ENCODE measurements at regions not wholly inside any gene's neighbourhood (a gene's known extent, or its start where the extent isn't known, plus 50 kb on each side); places are given as distances from the start of the nearest gene placed in this dataset.

DNA sequence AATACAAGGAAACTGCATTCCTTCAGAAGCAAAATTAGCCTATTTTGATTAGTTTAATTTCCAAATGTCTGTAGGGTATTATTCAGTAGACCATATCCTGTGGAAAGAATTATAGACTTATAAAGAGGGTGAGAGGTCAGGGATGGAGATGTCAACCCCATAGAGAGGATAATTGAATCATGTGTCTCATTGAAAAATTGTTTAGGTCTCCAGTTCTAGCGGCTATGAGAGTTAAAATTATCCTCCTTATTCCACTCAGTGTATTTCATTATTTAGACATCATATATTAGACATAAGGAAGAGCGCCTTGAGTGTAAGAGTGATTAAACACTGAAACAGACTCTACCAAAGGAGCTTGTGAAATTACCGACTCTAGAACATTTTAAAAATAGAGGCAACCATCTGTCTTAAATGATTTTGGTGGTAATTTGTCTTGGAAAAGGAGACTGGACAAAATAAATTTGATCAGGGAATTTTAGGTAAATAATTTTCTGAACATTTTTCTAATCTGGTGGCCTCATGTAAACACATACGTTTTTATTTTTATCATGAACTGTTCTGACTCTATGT is 654.4 kb upstream of the TENM3 start:
- no peak for DNase-seq

DNA sequence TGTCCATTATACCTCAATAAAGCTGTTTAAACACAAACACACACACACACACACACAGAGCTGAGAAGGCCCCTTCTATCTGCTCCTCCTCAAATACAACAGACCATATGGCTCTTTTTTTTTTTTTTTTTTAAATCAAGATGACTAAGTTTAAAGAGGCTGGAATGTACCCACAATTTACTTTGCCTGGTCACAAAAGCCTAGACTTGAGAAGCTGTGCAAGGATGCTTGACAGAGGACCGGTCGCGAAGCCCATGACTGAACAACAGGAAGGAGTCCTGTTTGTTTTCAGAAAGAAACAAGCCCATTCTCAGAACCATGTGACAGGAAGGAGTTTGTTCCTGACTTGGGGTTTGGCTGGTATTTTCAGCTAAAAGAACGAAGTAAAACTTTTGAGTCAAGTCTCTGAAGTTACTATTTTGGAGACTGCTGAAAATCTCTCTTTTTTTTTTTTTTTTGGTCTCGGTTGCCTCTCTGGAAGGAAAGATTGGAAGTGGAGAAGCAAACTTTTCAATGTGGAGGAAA is 650.9 kb upstream of the TENM3 start:
- no peak for DNase-seq

DNA sequence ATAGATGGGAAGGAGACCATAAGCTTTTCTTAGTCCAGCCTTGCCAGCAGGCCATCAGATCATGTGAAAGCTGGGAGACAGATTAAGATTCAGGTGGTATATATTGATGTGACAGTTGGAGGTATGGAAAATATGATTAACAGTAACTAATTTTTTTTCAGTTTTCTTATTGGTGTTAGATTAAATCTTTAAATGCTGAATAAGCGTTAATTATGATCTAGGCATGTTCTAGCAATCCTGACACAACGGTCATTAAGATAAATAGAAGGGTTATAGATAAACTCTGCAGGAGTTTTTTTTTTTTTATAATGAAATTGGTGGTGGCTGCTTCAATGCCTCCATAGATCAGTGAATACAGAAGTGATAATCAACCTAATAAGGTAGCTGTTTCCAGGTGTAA is 649.5 kb upstream of the TENM3 start:
- DNase-seq, result no peak

DNA sequence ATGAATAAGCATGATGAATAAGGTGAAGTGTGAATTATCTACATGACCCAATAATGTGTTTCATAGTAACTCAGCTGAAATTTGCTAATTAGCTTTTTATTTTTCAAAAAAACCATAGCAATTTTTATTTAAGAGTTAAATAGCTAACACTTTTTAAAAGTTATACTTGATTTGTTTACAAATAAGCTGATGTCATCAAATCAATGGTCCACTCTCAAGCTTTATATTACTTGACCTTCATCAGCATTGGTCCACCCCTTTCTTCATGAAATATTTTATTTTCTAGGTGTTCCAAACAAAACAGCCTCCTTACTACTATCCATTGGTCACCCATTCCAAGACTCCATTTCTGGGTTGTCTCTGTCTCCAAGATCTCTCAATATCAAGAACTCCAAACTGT is 649.0 kb upstream of the TENM3 start:
- DNase-seq, result no peak

DNA sequence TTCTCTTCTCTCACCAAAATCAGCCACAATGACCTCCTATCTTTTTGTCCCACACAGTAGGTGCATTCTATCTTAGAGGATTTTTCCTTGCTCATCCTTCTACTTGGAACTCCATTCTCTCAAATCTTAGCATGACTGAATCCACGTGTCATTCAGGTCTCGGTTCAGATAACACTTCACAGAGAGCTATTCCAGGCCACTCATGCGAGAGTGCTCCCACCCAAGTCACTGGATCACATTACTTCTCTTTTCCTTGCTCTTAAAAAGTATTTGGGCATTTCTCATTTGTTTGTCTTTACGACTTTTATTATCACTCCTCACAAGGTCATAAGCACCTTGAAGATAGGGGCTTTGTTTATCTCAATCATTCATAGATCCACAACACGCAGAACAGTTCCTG is 647.5 kb upstream of the TENM3 start:
- DNase-seq, result no peak

DNA sequence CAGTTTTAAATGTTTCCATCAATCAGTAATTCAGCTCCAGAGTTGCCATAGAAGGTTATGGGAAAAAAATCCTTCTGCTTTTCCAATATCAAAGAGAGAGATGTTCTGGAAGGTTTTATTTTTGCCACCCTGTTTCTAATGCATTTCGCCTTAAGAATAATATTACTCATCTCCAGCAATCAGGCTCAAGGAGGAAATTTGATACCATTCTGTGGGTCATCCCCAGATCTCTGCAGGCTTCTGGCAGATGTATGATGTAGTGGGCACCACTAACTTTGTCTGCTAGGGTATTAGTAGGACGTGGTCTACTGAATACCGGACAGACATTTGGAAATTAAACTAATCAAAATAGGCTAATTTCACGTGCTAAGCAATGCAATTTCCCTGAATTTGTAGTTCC is 645.4 kb upstream of the TENM3 start:
- no peak for DNase-seq

DNA sequence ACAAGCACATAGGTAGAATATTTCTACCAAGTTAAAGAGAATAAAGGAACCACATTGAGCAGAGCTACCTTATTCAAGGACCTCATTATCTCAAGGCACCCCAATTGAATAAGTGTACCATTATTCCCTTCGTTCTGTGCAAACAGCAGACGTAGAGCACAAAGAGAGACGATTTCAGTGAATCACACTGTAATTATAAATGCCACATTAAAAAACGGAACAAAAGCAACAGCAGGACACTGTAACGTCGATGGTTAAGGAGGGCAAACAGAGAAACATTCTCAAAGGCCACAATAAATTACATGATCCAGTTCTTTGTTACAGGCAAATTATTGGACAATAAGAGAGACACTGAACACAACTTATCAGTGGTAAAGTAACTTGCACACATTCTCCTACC is 644.1 kb upstream of the TENM3 start:
- DNase-seq, result no peak

DNA sequence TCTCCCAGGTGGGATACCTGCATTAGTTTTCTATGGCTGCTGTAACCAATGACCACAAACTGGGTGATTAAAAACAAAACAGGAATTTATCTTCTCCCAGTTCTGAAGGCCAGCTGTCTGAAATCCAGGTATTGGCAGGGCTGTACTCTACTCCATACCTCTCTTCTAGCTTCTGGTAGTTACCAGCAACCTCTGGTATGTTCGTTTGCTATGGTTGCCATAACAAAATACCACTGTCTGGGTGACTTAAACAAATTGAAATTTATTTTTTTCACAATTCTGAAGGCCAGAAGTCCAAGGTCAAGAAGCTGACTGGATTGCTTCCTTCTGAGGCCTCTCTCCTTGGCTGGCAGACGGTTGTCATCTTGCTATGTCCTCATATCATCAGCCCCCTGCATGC is 642.1 kb upstream of the TENM3 start:
- no peak for DNase-seq

DNA sequence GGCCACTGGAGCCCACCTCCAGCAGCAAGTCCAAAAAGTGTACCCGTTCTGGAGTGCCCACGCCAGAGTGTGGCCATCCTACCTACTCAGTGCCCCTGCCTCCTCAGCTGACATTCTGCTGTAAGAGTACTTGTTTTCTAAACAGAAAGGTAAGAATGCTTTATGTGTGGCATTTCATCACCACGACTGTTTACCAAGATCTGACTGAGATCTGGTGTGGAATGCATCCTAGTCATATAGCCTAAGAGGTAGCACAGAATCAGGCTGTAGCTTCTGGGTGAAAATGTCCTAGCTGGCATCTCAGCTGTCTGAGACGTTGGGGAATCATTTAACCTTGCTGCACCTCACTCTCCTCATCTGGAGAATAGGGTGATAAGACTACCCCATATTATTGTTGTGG is 638.7 kb upstream of the TENM3 start:
- no peak for DNase-seq

DNA sequence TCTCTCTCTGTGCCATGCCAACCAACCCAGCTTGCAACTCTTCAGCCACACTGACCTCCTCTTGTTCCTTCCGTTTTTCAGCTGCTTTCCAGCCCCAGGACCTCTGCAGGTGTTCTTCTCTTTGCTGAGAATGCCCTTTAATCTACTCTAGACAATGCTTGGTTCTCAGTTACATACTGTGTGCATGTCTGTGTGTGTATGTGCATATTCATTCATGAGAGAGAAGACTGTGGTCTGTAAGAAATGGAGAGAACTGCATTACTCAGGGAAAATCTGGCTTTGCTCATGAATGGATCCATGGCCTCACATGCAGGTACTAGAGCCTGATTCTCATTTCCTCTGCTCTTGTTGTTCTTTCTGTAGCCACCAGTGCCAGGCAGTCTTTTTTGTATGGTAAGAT is 636.9 kb upstream of the TENM3 start:
- no peak for DNase-seq

DNA sequence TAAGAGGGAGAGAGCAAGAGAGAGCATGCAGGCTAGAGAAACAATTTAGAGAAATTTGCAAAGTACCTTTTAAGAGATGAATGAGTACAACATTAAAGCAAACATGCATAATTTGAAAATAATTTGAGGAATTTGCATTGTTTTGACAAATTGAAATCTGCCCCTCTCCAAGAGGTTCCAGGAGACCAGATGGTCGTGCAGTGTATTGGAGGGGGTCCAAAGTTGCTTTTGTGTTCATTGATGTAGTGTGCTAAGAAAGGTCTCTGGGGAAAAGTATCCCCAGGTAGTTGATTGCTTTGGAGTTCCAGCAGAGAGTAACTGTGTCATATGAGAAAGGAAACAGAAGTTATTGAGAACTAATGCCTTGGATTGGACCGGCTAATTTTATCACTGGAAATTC is 635.0 kb upstream of the TENM3 start:
- DNase-seq, result no peak

DNA sequence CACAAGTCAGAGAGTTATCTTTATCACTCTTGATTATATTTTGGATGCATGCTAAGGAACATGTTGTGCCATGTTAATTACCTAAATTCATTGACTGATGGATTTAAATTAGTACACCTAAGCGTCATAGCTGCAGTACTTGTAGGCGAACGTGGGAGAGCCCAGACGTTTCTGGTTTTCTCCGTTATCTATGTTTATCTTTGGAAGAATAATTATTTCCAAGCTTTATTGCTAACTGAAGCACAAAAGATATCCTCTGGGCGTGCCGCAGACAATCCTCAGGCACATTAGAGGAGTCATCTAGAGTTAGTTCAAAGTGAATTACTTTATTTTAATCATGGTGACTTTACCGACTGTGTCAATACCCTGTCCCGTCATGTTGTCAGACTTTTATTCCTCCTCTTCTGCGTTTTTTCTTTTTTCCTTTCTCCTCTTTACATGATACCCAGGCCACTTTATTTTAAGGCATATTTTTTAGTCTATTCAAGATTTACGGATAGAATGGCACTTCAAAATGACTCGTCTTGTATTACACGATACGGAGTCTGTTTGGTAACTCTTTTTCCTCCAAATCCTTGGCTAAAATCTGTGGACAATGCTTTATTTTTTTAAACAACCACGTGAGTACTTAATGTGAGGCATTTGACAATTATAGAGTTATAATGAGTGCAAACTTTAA is 632.0 kb upstream of the TENM3 start:
- DNase-seq, result no peak

DNA sequence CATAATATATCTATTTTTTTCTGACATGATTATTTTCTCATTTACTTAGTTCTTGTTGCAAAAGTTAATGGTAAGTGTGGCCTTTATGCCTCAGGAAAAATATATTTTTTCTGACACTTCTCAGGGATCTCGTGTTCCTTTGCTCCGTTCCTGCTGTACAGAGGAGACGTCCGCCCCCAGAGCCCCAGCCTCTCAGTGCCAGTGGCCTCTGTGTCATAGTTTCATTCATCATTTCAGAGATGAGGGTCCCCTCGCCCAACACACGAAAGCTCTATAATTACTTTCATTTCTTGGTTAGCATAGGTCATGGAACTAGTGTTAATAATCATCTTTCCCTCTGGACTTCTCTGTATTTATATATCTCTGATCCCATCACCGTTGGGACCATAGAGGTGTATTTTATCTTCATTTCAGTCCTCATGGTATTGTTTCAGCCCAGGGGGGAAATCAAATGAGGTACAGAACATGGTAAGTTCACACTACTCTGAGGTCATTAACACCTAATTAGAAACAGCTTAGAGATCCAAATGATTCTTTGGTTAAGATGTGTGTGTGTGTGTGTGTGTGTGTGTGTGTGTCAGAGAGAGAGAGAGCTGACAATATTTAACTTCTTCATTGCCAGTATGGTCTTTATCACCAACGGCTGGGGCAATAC is 631.1 kb upstream of the TENM3 start:
- DNase-seq, result no peak

DNA sequence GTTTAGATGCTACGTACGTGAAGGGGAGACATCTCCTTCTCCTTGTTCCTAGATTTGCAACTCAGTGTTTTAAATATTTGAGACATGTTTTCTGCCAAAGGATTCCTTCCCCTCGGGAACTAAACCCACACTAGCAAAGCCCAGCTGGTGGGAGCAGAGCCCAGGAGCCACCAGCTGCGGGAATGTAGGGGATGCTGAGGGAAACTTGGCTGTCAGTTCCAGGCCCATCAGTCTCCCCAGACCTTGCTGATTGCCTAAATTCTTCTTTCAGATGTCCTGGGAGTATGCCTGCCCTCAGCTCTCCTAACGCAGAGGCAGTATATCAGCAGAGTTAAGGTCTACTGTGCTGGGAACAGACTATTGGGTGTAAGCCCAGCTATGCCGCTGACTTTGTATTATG is 630.0 kb upstream of the TENM3 start:
- no peak for DNase-seq

DNA sequence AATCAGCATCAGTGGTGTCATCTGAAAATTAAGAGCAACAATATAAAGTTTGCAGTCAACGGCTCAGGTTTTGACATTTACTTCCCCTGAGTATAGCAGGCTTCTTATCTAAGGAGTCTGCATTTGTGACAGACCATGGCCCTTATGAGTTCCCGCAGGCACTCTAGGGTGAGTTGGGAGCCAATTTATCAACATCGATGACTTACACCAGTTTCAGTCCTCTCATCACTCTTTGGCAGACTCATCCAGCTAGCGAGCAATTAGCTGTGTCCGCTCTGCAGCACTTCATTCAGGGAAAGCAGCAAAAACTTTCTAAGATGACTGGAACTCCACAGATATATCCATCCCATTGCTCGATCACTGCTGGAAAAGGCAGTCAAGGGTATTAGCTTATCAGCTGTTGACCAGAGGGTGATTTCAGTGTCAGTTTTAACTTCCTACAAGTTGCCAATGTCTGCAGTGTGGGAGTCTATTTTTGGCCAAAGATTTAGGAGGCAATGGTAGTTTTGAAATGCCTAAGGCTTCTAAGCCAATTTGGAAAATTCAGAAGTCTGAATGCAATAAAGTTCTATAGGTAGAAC is 625.1 kb upstream of the TENM3 start:
- no peak for DNase-seq

DNA sequence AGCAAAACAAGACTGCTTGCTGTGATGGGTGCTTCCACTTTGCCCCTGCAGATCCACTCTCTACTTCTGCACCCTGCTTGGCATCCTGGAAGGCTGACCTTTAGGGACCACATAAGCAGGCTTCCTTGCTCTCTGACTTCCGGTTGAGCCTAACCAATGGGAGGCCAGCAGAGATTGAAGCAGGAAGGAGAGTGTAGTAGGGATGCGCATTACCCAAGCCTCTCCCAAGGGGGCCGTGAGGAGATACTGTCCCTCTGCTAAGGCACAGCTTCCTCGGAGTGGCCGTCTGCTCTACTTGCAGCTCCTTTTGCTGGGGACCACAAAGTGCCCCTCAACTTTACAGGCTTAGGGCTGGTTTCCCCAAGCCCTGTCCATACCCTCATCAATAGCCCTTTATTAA is 624.3 kb upstream of the TENM3 start:
- DNase-seq, result no peak

DNA sequence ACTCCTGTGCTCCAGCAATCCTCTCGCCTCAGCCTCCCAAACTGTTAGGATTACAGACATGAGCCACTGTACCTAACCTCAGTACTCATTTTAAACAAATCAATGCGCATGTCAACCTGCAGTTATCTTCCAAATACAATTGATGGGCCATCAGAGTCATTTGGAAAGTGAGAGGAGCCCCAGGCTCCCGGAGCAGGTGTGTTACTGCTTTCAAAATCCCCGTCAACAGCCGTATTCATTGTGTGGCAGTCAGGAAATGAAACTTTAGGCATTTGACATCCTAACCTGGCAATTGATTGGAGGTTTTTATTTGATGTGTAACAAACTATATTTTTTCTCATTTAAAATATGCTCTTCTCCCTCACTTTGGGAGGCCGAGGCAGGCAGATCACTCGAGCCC is 623.6 kb upstream of the TENM3 start:
- DNase-seq, result no peak

DNA sequence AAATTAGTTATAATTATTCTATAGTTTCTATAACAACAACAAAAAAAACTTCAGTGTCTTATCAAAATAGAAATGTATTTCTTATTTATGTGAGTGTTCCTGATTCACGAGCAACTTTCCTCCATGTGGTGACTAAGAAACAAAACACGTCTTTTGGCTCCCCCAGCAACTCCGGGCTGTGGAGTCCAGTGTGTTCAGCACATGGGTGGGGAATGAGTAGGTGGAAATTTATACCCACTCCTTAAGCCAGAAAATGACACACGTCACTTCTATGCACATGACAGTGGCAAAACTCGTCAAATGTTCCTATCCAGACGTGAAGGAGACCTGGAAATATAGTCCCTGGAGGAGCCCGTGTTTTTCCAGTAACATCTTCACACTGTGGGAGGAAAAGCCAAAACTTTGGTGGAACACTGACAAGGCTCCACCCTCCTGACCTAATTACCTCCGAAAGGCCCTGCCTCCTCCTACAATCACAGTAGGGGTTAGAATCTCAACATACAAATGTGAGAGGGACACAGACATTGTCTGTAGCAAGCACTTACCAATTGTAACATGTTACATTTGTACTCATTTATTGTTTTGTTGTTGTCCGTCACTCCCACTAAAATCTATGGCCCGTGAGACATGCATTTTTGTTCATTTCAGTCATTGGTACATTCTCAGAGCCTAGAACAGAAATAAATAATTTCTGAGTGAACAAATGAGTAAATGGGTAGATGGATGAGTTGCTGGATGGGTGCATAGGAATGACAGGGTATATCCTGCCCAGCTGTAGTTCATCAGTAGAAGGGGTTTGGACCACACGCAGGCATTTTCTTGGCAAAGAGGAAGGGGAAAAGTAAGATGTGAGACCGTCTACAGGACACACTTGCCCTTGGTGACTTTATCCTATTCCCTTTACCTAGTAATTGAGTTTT is 605.8 kb upstream of the TENM3 start:
- no peak for DNase-seq

DNA sequence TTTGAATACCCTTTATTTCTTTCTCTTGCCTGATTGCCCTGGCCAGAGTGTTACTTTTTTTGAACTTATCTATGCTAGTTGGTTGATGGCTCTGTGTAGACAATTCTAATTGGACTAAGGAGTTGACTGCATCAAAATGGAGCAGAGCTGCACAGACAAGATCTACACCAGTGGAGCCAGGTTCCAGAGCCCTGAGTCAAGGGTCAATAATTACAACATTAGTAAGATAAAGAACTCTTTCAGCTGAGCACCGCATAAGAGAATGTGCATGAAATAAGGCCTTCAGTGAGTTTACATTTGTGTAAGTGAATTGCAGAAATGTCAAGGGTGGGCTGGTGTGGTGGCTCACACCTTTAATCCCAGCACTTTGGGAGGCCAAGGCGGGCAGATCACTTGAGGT is 599.7 kb upstream of the TENM3 start:
- DNase-seq, result no peak

DNA sequence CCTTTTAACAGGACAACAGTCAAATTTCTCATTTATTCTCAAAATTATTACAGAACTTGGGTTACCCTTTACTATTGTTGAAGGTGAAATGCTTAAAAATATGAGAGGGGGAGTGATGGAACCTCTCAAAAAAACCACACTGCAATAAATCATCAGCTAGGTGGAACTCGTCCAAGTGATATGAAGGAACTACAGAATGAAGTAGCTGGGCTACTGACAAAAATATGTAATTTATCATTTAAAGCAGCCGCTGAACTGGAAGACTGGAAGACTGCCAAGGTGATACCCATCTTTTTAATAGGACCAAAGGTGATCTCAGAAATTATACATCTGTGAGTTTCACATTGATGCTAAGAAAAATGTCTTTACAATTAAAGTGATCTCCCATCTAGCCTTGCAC is 597.7 kb upstream of the TENM3 start:
- no peak for DNase-seq

DNA sequence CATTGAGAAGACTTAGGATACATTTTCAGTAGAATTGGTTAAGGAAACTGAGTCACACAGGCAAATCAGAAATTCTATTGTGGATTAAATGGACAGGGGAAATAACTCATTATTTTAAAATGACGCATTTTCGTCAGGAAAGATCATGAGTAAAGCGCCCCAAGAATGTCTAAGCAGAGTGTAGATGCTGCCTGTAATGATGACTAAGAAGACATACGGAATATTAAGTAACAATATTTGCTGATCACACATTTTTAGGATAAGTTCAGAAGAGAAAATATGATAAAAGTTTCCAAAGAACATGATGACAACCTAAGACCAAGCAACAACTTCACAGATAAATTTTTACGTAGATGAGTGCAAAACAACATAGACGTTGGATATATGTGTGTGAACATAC is 596.3 kb upstream of the TENM3 start:
- DNase-seq, result no peak

DNA sequence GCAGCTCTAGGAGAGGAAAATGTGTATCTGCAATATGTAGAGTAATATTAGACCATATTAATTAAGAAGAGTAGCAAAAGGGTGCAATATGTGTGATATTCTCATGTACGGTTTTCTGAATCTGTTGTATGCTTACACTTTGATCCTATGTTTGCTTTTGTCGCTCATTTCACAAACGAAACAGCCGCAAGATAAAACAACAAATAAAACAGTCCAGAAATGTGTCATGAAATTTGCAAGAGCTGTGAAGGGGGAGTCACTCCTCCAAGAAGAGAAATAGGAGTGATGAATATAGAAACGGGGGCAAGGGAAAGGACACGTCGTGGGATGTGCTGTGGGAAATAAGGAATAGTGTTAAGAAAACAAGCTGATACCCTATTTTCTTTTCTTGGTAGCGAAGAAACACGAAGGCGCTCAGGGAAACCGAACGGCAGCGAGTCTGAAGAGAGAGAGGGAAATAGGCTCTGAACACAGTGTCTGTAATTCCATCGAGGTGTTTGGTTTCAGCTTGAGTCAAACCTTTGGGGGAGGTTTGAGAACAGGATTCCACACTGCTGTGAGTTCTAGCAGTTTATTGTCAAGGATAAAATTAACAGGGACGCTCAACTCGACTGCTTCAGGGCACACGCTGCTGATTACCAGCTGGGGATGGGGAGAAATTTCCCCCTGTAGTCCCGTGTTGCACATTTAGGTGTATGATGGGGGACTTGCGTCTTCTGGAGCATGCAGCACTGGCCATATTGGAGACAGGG is 595.6 kb upstream of the TENM3 start:
- no peak for DNase-seq

Measured in activated naive CD4-positive, alpha-beta T cell (primary cell).